GM21723 (cell line): ENCODE measurements at regions not wholly inside any gene's neighbourhood (a gene's known extent, or its start where the extent isn't known, plus 50 kb on each side); places are given as distances from the start of the nearest gene placed in this dataset.

Experiments used
- ATAC-seq: cut with Tn5 transposase; IDR thresholded peaks from one replicate; pipeline ENCODE4 v1.9.1; 2021; ENCODE audit warnings: mild to moderate bottlenecking, moderate library complexity; ENCODE audit not compliant: unreplicated experiment

DNA sequence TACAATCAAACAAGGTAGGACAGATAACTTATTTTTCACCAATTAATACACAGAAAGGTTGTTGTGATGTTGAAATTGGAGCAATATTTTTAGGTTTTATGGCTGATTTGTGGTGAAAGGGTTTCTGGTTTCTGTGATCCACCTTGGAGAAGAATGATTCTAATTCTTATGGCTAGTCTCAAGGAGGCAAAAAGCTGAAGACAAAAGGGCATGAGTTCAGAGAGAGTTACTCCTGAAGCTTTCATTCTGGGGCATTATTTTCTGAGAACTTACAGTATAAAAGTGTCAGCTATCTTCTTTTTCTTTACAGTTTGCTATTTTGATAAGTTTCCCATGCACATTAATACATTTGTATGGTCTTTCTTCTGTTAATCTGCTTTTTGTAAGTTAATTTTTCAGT, 372.4 kb upstream of the CCDC179 start:
- ATAC-seq = no peak

DNA sequence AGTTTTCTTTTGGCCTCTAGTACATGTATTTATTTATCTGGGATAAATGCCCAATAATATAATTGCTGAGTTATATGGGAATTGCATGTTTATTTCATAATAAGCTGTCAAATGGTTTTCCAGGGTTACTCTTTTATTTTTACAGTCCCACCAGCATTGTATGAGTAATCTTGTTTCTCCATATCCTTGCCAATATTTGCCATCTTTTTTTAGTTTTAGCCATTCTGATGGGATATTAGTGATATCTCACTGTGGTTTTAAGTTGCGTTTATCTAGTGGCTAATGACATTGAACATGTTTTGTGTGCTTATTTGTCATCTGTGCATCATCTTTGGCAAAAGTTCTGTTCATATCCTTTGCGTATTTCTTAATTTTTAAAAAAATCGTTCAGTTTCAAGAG, 372.8 kb upstream of the CCDC179 start:
- no peak for ATAC-seq

DNA sequence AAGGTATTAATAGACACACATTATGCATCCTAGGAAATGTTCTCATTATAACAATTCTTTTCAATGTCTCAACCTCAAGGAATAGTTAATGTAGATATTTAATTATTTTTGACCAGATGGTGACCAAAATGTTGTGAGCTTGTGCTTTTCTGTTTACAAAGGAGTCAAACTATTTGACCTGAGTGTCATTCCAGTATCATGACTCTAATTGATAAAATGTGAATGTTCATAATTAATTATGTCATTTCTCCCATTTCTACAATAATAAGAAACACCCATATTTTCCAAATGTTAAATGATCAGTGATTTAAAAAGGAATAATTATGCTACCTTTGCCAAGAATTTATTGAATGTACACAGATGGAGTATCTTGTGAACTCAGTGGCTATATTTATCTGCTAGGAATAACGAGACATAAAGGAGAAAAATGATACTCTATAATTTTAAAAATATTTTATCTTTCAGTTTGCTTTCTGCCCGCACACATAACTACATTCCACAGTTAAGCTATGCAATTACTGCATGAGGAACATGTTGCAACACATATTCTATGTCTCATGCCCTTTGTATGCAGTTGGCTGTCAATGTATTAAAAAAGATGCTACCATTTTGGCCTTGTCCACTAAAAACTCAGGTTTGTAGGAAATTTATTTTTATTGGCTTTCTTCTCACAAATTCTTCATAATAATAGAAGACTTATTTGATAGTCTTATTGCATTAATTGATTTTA, 376.7 kb upstream of the CCDC179 start:
- ATAC-seq = no peak

DNA sequence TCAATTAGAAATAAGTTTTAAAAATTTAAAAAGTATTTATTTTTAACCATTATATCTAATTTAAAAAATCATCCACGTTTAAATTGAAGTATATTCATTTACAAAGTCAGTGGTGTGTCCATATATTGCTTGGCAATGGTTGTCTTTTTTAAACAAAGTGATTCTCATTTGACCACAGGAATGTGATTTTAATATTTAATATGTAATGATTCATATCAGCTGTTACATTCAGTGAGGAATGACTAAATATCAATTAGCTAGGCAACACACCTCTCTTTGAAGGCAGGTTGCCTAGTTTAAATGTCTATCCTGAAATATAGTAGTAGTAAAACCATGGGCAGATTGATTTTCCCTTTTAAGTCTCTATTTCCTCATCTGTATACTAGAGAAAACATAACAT, 392.2 kb upstream of the CCDC179 start:
- no peak for ATAC-seq

DNA sequence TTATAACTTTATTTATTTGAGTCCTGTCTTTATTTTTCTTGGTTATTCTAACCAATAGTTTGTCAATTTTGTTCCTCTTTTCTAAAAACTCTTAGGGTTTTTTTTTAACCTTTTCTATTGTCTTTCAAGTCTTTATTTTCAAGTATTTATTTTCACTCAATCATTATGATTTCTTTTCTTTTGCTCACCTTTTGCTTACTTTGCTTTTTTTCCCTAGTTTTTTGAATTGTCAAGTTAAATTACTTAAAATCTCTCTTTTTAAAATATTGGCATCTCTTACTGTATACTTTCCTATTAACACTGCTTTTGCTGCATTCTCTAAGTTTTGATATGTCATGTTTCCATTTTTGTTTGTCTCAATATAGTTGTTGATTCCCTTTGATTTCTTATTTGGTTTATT, 396.8 kb upstream of the CCDC179 start:
- ATAC-seq = no peak

DNA sequence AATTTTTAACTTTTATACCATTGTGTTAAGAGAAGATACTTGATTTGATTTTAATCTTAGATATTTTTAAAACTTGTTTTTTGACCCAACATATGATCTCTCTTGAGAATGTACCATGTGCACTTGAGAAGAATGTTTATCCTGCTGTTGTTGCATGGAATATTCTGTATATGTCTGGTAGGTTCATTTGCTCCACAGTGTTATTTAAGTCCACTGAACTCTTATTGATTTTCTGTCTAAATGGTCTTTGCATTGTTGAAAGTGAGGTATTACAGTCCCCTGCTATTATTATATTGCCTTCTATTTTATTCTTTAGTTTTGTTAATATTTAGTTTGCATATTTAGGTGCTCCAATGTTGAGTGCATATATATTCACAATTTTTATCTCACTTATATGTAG, 397.3 kb upstream of the CCDC179 start:
- ATAC-seq = no peak

DNA sequence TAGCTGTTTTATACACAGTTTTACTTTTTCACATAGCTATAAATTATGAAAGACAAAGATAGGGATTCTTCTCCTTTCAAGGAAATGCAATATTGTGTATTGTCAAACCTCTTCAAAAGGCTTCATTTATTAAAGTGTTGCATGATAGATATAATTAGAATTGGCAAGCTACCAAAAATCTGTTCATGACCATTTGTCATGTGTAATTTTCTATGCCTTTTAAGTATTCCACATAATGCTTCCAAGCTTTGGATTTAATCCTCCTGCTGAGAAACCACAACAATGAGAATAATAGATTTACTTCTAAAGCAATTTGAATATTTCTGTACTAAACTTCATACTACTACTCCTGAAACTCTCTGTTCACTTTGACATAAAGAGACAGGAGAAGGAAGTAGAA, 403.2 kb upstream of the CCDC179 start:
- no peak for ATAC-seq

DNA sequence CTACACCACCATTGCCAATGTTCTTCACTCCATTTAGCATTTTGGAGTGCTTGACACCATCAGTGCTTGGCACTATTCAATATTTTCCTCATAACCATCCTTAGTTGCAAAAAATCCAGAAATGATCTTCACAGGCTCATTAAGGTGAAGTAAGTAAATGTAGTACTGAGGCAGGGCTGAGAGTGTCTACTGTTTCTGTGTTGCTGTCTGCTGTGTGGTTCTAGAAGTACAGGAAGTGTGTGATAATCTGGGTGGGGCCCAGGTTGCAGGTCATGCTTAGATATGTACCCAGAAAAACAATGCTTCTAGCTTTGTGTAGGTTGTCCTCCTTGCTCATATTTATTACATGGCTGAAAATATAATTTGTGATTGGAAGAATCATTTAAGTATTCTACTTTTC, 411.8 kb upstream of the CCDC179 start:
- no peak for ATAC-seq

DNA sequence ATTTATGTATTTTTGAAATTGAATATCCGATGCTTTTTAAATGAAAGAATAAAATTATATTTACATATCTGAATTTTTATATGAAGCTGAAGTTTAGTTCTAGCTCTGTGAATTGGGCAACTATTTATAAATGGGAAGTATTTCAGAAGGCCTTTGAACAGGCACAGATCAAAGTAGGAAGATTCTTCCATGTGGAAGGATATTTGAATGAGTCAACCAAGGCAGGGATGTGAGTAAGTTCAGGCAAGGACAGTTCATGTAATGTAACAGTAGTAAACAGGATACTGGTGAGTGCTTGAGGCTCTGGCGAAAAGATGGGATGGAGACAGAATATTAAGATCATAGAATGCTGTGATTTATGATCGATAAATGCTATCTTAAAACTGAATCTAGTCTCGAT, 417.8 kb upstream of the CCDC179 start:
- ATAC-seq = no peak

DNA sequence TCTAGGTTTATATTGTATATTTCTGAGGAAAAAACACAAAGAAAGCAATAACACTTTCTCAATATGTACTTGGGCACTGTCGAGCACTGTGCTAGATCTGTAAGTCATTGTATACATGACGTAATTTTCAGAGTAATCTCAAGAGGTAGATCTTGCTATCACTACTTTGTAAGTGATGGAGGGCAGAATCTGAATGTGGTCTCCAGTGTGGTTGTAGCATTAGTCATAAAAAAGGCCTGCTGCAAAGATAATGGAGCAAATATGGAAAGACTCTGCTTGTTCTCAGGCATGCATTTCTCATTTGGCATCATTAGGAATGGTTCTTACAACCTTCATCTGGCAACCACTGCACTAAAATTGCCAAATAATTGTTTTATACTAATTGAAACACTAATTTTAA, 419.8 kb upstream of the CCDC179 start:
- no peak for ATAC-seq

DNA sequence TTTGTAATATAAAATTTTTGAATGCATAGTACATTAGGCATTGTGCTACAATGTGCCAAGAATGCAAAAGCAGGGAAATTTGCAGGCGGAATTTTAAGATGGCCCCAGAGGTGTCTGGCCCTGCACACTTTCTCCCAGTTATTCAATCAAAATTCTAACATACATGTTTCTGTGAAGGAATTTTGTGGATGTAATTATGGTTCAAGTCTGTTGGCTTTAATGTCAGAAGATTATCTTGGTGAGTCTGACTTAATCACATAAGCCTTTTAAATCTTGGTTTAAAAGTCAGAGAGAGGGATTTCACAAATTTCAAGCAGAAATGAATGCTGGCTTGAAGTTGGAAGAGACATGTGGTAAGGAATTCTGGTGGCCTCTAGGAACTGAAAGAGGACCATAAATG, 423.4 kb upstream of the CCDC179 start:
- no peak for ATAC-seq

DNA sequence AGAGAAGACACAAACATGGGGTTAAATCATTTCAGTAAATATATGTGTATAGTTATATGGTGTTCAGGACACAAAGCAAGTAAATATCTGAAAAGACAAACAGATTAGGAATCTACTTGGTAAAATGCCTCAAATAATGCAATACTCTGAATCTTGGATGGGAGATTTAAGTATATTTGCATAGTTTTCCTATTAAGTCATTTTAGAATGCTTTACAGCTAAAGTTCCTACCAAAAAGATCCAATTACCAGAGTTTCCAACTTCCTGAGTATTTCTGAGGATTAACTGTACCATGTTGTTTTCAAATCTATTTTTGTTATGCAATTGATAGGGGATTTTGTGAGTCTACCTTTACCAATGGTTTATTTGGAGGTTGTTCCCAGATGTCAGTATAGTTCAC, 424.4 kb upstream of the CCDC179 start:
- no peak for ATAC-seq

DNA sequence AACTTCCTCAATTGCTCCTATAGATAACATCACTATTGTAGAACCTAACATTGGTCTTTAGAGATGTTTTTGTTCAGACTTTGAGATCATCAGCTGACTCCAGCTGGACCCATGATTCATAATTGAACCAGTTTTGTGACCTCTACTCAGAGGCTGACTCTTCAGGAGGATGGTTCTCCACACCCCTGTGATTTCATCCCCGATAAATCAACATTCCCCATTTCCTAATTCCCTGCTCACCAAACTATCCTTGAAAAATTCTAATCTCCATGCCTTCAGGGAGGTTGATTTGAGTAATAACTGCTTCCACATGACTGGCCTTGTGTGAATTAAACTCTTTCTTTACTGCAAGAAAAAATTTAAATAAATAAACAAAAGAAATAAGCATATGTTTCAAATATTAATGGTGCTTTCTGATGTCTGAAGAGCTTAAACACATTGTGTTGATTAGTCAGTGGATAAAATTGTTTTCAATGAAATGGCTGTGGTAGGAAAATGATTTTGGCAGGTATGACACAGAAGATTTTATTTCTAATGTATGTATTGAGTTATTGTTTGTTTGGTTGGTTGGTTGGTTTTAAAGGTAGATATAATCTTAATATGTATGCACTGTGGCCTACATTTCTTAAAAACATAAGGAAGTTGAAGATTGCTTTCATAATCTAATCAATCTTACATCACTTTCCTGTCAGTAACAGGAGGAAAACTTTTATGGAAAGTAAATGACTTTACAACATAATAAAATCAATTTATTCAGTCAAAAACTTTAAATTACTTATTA, 427.9 kb upstream of the CCDC179 start:
- ATAC-seq = no peak

DNA sequence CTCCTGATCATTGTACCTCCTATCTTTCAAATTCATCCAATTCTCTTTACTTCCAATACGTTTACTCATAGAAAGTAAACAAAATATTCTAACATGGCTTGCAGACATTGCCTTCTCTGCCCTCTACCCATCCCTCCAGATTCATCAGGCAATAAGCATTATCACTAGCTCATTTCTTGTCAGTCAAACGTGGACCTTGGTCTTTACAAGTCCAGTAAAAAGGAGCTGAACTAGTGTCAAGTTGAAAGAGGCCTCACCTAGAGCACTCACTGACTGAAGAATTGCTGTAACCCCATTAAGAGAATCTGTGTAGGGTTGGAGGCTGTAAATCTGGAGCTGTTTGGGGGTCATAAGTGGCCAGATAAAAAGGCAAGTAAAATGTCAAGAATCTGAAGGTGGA, 435.0 kb upstream of the CCDC179 start:
- no peak for ATAC-seq

DNA sequence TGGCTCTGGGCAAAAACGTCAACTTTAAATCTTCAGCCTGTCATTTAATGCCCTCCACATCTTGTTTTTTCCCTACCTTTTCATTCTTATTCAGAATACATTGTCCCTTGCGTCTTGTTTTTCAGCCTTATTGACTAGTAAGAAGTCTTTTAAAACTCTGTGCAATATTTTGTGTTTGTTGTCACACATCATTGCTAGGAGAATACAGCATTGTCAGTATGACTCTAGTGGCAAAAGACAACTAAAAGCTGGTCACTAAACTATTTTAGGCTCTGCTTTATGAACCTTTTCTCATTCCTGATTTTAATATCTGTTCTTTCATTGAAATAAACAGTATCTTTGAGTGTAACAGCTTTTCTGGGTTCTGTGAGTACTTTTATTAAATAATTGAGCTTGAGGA, 447.8 kb upstream of the CCDC179 start:
- no peak for ATAC-seq

DNA sequence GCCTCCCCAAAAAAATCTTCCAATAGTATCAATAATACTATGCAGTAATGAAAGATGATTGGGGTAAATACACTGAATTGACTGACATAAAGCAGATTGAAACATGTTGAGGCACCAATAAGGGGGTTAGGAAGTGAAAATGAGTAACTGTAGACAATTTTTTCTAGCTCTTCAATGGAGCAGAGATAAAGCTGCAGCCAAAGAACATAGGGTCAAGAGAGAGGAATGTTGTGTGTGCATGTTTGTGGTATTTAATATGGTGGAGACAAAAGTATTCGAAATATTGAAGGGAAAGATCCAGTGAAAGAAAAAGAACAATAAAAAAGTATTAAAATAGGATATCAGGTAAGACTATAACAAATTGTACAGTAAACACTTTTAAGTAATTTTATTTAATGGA, 450.0 kb upstream of the CCDC179 start:
- no peak for ATAC-seq

DNA sequence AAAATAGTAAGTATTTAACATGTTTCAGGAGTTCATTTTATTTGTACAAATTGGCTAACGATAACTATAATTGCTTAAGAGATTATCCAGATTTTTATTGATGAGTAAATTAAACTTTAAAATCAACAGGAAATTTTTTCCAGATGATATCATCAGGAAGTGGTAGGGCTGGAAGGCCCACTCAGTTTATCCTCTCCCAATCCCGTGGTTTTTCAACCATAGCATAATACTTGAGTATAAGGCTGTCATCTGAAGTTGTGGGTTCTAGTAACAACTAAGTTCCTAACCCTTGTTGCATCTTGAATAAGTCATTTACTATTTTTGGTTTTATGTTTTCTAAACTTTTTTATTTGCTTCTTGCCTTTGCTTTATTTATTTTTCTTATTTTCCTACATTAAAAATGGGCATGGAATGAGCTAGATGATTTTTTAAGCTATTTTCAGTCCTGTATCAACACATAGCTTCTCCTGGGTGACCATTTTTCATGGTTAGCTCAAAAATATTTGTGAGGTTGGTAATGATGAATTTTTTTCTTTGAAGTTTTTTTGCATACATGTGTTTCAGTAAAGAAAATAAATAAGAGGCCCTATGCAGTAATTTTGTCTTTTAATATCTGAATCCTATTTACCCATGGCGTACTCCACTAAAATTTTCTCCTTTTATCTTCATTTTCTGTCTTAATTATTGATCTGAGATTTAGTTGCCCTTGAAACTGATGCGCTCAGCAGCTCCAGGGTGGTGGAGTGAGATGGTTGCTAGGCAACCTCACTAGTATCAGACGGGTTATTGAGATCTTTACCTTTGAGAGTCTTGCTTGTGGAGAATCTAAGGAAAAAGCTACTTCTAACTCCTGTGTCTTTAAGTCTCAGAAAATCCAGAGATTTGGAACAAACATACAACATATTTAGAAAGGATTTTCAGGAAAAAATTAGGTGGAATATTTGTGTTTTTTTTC, 452.0 kb upstream of the CCDC179 start:
- ATAC-seq = no peak

DNA sequence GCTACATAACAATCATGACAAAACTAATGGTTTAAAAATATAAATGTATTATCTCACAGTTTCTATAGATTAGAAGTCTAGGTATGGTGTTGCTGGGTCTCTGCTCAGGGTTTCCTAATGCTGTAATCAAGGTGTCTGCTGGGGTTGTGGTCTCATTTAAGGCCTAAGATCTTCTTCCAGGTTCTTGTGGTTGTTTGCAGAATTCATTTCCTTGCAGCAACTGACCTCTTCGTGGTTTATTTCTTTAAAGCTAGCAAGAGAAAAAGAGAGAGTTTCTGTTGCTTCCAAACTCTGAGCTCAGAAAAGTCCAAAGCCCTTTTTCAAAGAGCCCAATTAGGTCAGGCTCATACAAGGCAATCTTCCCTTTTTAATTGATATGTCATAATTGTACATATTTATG, 452.7 kb upstream of the CCDC179 start:
- ATAC-seq = no peak

DNA sequence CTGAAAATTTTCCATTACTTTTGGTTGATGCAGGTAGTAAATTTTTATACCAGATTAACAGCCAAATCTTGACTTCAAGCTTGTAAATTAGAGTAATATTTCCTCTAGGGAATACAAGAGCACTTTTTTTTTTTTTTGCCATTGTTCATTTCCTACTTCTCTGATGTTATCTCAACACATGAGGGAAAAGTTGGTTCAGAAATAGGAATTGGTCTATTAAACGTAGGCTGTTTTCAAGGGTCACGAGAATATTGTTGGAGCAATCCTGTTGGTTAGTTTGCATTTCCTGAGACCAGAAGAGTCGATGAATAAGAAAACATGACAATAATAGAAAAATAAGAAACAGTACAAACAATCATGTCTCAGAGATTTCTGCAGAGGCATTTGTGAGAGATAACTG, 453.9 kb upstream of the CCDC179 start:
- no peak for ATAC-seq

DNA sequence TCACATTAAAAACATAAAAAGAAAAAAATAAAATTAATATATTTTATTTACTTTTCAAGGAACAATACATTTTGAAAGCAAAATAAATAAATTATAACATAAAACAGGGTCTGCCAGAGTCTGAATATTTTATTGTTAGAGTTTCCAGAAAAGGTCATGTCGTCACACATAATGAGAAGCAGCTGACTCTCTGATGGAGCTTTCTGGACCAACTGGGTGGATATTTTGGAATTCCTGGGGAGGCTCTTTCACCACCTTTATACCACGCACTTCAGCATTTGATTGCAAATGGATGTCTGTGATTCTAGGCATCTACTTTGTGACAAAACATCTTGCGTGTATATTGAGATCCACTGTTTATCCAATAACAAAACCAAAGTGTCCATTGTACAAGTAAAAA, 455.0 kb upstream of the CCDC179 start:
- no peak for ATAC-seq

DNA sequence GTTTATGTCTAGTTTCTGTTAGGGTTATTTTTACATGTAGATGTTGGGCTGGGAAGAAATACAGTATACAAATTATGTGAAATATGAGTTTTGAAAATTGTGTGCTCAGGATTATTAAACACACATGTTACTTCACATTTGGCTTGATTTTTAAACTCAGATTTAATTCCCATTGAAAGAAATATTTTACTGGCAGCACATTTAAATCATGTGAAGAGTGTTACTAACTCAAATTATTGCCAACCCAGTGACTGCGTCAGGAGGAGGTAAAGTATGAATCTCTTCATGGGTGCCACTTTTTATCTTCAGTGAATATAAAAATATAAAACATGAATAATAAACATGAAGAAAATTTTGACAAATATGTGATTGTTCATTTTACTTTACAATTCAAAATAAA, 457.5 kb upstream of the CCDC179 start:
- ATAC-seq = no peak

DNA sequence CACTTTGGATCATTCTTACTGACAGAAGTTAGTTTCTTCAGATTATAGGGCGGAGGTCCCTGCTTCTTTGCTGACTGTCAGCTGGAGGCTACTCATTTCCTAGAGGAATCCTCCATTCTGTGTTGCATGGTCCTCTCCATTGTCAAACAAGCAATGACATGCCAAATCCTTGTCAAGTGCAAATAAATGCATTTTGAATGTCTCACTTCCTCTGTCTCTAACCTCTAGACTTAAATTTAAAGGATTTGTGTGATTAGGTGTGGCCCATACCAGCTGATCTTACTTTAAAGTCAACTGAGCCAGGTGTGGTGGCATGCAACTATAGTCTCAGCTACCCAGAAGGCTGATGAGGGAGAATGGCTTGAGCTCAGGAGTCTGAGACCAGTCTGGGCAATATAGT, 458.4 kb upstream of the CCDC179 start:
- no peak for ATAC-seq
